ENCODE measurements at regions not wholly inside any gene's neighbourhood (a gene's known extent, or its start where the extent isn't known, plus 50 kb on each side); places are given as distances from the start of the nearest gene placed in this dataset.

DNA sequence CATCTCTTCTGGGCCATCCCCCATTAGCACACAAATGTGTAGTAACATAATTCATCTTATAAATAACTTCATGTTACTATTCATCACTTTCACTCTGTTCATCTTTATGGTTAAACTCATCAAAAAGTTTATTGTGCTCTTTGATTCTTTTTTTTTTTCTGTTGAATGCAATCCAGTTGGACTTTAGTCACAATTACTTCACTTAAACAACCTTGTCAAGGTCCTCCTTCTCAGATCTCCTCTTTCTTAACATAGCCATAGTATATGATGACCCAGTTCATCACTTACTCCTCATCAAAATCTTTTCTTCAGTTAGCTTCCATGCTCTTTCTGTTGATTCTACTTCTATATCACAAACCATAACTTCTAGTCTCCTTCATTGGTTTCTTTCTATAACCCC lies 80.2 kb upstream of the ZC3H15 start:
- Mint-ChIP-seq H3K9me3 (ENCODE audit: unreplicated experiment) (peaks cover 8% of the 10 kb centered on the region), H3K27me3 (ENCODE audit: unreplicated experiment) (no peaks in the 10 kb centered on the region), H3K27ac (ENCODE audit: unreplicated experiment) (no peak overlapping the region), H3K36me3 (ENCODE audit: unreplicated experiment) (no peaks in the 10 kb centered on the region), H3K4me3 (ENCODE audit: unreplicated experiment) (no peak overlapping the region), H3K4me1 (ENCODE audit: unreplicated experiment) (no peaks in the 10 kb centered on the region)
- TF ChIP-seq, protein P1, sequence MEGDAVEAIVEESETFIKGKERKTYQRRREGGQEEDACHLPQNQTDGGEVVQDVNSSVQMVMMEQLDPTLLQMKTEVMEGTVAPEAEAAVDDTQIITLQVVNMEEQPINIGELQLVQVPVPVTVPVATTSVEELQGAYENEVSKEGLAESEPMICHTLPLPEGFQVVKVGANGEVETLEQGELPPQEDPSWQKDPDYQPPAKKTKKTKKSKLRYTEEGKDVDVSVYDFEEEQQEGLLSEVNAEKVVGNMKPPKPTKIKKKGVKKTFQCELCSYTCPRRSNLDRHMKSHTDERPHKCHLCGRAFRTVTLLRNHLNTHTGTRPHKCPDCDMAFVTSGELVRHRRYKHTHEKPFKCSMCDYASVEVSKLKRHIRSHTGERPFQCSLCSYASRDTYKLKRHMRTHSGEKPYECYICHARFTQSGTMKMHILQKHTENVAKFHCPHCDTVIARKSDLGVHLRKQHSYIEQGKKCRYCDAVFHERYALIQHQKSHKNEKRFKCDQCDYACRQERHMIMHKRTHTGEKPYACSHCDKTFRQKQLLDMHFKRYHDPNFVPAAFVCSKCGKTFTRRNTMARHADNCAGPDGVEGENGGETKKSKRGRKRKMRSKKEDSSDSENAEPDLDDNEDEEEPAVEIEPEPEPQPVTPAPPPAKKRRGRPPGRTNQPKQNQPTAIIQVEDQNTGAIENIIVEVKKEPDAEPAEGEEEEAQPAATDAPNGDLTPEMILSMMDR (IDR thresholded peaks at IDR 0.05) = no peak
- DNase-seq (ENCODE audit: extremely low spot score, unreplicated experiment) = no peak

DNA sequence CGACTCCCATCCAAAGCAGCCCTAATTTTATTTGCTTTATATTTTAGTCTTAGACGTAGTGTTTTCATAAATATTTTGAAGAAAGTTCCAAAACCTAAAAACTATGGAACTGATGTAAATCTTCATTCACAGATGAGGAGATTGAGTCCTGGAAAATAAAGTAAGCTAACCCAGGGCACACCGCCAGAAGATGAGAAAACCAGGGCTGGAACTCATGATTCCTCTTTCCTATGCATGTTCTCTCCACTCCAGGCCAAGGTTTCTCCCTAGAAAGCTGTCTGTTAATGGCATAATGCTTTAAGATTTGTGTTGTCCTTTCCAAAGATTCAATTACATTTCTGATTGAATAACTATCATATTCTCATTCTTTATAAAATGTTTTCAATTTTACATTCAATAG lies 78.4 kb upstream of the ZC3H15 start:
- no peak for DNase-seq (ENCODE audit: extremely low spot score, unreplicated experiment)
- Mint-ChIP-seq H3K27me3 (ENCODE audit: unreplicated experiment) (no peaks in the 10 kb centered on the region), H3K36me3 (ENCODE audit: unreplicated experiment) (peaks cover 3% of the 10 kb centered on the region), H3K9me3 (ENCODE audit: unreplicated experiment) (peaks cover 16% of the 10 kb centered on the region), H3K4me3 (ENCODE audit: unreplicated experiment) (no peak overlapping the region), H3K27ac (ENCODE audit: unreplicated experiment) (no peak overlapping the region), H3K4me1 (ENCODE audit: unreplicated experiment) (no peaks in the 10 kb centered on the region)
- TF ChIP-seq, protein P1 (IDR thresholded peaks at IDR 0.05) = no peak

DNA sequence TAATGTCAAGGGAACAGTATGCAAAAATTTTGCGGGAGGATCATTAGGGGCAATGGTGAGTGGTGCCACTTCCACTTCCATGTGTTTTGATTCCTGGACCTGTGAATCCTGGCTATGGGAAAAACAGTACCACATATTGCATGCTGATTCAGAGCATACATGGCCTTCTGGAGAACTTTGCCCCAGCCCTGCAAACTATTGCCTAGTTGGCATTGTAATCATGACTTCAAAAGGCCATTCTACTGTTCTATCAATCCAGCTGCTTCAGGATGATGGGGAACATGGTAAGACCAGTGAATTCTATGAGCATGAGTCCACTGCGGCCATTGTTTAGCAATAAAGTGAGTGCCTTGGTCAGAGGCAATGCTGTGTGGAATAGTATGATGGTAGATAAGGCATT lies 75.3 kb upstream of the ZC3H15 start:
- no peak for DNase-seq (ENCODE audit: extremely low spot score, unreplicated experiment)
- TF ChIP-seq, protein P1 (IDR thresholded peaks at IDR 0.05) = no peak
- Mint-ChIP-seq H3K27ac (ENCODE audit: unreplicated experiment) (no peak overlapping the region), H3K4me3 (ENCODE audit: unreplicated experiment) (no peak overlapping the region), H3K27me3 (ENCODE audit: unreplicated experiment) (no peaks in the 10 kb centered on the region), H3K9me3 (ENCODE audit: unreplicated experiment) (peaks cover 10% of the 10 kb centered on the region), H3K36me3 (ENCODE audit: unreplicated experiment) (peaks cover 3% of the 10 kb centered on the region), H3K4me1 (ENCODE audit: unreplicated experiment) (no peaks in the 10 kb centered on the region)

- Mint-ChIP-seq H3K4me1 (ENCODE audit: unreplicated experiment) (no peaks in the 10 kb centered on the region), H3K27ac (ENCODE audit: unreplicated experiment) (no peak overlapping the region), H3K27me3 (ENCODE audit: unreplicated experiment) (no peaks in the 10 kb centered on the region), H3K4me3 (ENCODE audit: unreplicated experiment) (no peak overlapping the region), H3K36me3 (ENCODE audit: unreplicated experiment) (peaks cover 2% of the 10 kb centered on the region), H3K9me3 (ENCODE audit: unreplicated experiment) (no peaks in the 10 kb centered on the region)
- DNase-seq (ENCODE audit: extremely low spot score, unreplicated experiment) = no peak
- TF ChIP-seq, protein P1 (IDR thresholded peaks at IDR 0.05) = no peak
These were observed 63.8 kb upstream of the ZC3H15 start for GRCh38 chr2:186422226-186422625.

DNA sequence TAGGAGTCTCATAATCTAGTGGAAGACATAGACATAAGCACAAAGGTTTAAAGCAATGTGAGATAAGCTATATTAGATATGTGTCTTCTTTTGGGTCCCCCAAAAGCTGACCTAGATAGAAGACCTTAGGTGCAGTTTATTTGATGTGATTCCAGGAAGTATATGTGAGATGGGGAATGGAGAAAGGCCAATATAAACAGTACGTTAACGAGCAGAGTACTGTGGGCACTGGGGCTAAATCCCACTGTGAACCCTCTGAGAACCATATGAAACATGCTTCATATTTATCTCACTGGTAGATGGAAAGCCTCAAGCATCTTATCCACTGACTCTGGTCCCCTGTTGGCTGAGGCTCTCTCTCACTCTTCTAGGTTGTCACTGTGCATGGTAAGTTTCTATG lies 62.6 kb upstream of the ZC3H15 start:
- Mint-ChIP-seq H3K9me3 (ENCODE audit: unreplicated experiment) (no peaks in the 10 kb centered on the region), H3K36me3 (ENCODE audit: unreplicated experiment) (peaks cover 2% of the 10 kb centered on the region), H3K27ac (ENCODE audit: unreplicated experiment) (no peak overlapping the region), H3K4me3 (ENCODE audit: unreplicated experiment) (no peak overlapping the region), H3K27me3 (ENCODE audit: unreplicated experiment) (no peaks in the 10 kb centered on the region), H3K4me1 (ENCODE audit: unreplicated experiment) (no peaks in the 10 kb centered on the region)
- DNase-seq (ENCODE audit: extremely low spot score, unreplicated experiment) = no peak
- TF ChIP-seq, protein P1 (IDR thresholded peaks at IDR 0.05) = no peak
